ENCODE measurements at regions not wholly inside any gene's neighbourhood (a gene's known extent, or its start where the extent isn't known, plus 50 kb on each side); places are given as distances from the start of the nearest gene placed in this dataset.

DNA sequence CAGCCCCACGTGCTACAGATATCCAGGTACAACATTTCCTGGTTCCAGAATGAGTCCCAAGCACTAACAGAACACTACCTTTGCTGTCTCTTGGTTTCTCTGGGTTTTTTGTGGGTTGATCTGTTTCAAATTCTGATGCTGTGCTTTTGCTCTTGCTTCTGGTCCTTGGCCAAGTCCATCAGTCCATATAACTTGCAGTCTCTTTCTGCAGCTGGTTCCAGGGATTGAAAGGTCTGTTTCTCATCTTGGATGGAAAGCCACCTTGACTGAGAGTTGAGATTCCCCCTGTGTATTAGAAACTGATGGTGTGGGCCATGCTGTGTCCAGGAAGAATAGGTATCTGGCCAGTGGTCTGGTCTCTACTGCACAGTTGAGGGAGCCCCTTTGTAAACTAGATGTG, 171.1 kb downstream of the JCAD start:
- no peaks in the 10 kb centered on the region for H3K9me3 Mint-ChIP-seq
- DNase-seq (ENCODE audit: low spot score), result no peak
- no peaks in the 10 kb centered on the region for H3K36me3 Mint-ChIP-seq (ENCODE audit: low read depth)
- no peaks in the 10 kb centered on the region for H3K4me1 Mint-ChIP-seq (ENCODE audit: low read depth)
- no peak overlapping the region for H3K27ac Mint-ChIP-seq
- H3K4me3 Mint-ChIP-seq (ENCODE audit: low read depth), result no peak overlapping the region
- intact Hi-C loops (cut with micrococcal nuclease), result no loop called here
- peaks cover 5% of the 10 kb centered on the region for H3K27me3 Mint-ChIP-seq (ENCODE audit: low read depth)

- Mint-ChIP-seq H3K4me1 (ENCODE audit: low read depth) (no peaks in the 10 kb centered on the region), H3K36me3 (ENCODE audit: low read depth) (no peaks in the 10 kb centered on the region)
- intact Hi-C loops (cut with micrococcal nuclease), result no loop called here
Measured at GRCh38 chr10:29886299-29886698, 173.1 kb downstream of the JCAD start.

GRCh38 chr10:29883231-29883630, 176.2 kb downstream of the JCAD start:
- H3K27ac Mint-ChIP-seq, result no peak overlapping the region

More at GRCh38 chr10:29886299-29886698, 173.1 kb downstream of the JCAD start:
- H3K9me3 Mint-ChIP-seq, result no peaks in the 10 kb centered on the region
- H3K27me3 Mint-ChIP-seq (ENCODE audit: low read depth), result peaks cover 2% of the 10 kb centered on the region
- no peak for DNase-seq (ENCODE audit: low spot score)
- no peak overlapping the region for H3K27ac Mint-ChIP-seq
- H3K4me3 Mint-ChIP-seq (ENCODE audit: low read depth), result no peak overlapping the region

DNA sequence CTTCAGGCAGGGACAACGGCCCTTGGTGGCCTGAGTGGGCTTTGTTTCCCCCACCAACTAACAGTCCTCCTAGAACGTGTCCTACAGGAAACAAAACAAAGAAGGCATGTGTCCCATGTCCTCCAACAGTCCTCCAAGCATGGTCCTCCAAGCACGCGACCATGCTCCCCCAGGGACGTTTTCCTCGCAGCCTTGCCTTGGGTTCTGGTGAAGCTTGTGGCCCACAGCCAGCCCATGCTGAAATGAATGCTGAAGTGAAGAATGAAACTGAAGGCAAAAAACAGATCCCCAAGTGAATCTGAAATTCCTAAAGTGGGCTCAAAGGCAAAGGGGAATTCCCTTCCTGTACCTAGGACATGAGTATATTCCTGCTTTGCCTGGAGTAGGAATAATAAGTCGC, 176.6 kb downstream of the JCAD start:
- peaks cover 4% of the 10 kb centered on the region for H3K27me3 Mint-ChIP-seq (ENCODE audit: low read depth)
- DNase-seq (ENCODE audit: low spot score), result no peak
- intact Hi-C loops (cut with micrococcal nuclease), result no loop called here
- H3K36me3 Mint-ChIP-seq (ENCODE audit: low read depth), result no peaks in the 10 kb centered on the region
- no peak overlapping the region for H3K27ac Mint-ChIP-seq
- H3K9me3 Mint-ChIP-seq, result no peaks in the 10 kb centered on the region
- no peak overlapping the region for H3K4me3 Mint-ChIP-seq (ENCODE audit: low read depth)
- H3K4me1 Mint-ChIP-seq (ENCODE audit: low read depth), result no peaks in the 10 kb centered on the region

More at GRCh38 chr10:29883231-29883630, 176.2 kb downstream of the JCAD start:
- DNase-seq (ENCODE audit: low spot score), result no peak
- Mint-ChIP-seq H3K9me3 (no peaks in the 10 kb centered on the region), H3K36me3 (ENCODE audit: low read depth) (no peaks in the 10 kb centered on the region), H3K4me3 (ENCODE audit: low read depth) (no peak overlapping the region), H3K27me3 (ENCODE audit: low read depth) (peaks cover 3% of the 10 kb centered on the region), H3K4me1 (ENCODE audit: low read depth) (no peaks in the 10 kb centered on the region)
- intact Hi-C loops (cut with micrococcal nuclease), result no loop called here

- no peak overlapping the region for H3K27ac Mint-ChIP-seq
- no peak overlapping the region for H3K4me3 Mint-ChIP-seq (ENCODE audit: low read depth)
- H3K9me3 Mint-ChIP-seq, result no peaks in the 10 kb centered on the region
- DNase-seq (ENCODE audit: low spot score), result no peak
- intact Hi-C loops (cut with micrococcal nuclease), result no loop called here
- no peaks in the 10 kb centered on the region for H3K36me3 Mint-ChIP-seq (ENCODE audit: low read depth)
- H3K27me3 Mint-ChIP-seq (ENCODE audit: low read depth), result peaks cover 9% of the 10 kb centered on the region
- no peaks in the 10 kb centered on the region for H3K4me1 Mint-ChIP-seq (ENCODE audit: low read depth)
Measured at GRCh38 chr10:29881811-29882210, 177.6 kb downstream of the JCAD start.

DNA sequence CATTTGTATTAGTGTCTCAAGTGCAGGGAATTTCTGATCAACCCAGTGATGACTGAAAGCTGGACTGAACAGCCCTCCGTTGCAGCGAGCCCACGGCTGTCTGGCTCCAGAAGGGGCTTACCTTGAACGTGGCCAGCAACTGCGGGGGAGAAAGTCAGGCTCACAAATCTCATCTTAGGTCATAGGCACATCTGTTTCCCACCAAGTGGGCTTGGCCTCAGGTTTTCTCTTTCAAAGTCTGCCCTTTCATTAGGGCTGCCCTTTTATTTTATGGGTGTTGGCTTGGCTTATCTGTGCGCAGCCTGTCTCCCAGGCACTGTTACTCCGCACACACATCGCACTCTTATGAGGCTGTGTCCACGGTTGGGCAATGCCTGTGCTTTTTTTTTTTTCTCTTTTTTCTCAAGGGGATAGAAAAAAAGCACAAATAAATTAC, 178.0 kb downstream of the JCAD start:
- no peak for DNase-seq (ENCODE audit: low spot score)
- Mint-ChIP-seq H3K36me3 (ENCODE audit: low read depth) (no peaks in the 10 kb centered on the region), H3K4me3 (ENCODE audit: low read depth) (no peak overlapping the region), H3K27me3 (ENCODE audit: low read depth) (peaks cover 11% of the 10 kb centered on the region), H3K9me3 (no peaks in the 10 kb centered on the region), H3K4me1 (ENCODE audit: low read depth) (no peaks in the 10 kb centered on the region), H3K27ac (no peak overlapping the region)
- intact Hi-C loops (cut with micrococcal nuclease), result no loop called here

- H3K36me3 Mint-ChIP-seq (ENCODE audit: low read depth), result no peaks in the 10 kb centered on the region
- no peak for DNase-seq (ENCODE audit: low spot score)
- H3K9me3 Mint-ChIP-seq, result no peaks in the 10 kb centered on the region
- peaks cover 11% of the 10 kb centered on the region for H3K27me3 Mint-ChIP-seq (ENCODE audit: low read depth)
- intact Hi-C loops (cut with micrococcal nuclease), result no loop called here
- H3K4me3 Mint-ChIP-seq (ENCODE audit: low read depth), result no peak overlapping the region
- no peak overlapping the region for H3K27ac Mint-ChIP-seq
- no peaks in the 10 kb centered on the region for H3K4me1 Mint-ChIP-seq (ENCODE audit: low read depth)
Measured at GRCh38 chr10:29880856-29881255, 178.5 kb downstream of the JCAD start.

GRCh38 chr10:29879862-29880261, 179.5 kb downstream of the JCAD start:
- no peak overlapping the region for H3K27ac Mint-ChIP-seq
- intact Hi-C loops (cut with micrococcal nuclease), result no loop called here
- no peak overlapping the region for H3K4me3 Mint-ChIP-seq (ENCODE audit: low read depth)
- DNase-seq (ENCODE audit: low spot score), result no peak
- H3K36me3 Mint-ChIP-seq (ENCODE audit: low read depth), result no peaks in the 10 kb centered on the region
- H3K9me3 Mint-ChIP-seq, result no peaks in the 10 kb centered on the region
- no peaks in the 10 kb centered on the region for H3K4me1 Mint-ChIP-seq (ENCODE audit: low read depth)
- peaks cover 11% of the 10 kb centered on the region for H3K27me3 Mint-ChIP-seq (ENCODE audit: low read depth)

- H3K27ac Mint-ChIP-seq, result no peak overlapping the region
- H3K4me3 Mint-ChIP-seq (ENCODE audit: low read depth), result no peak overlapping the region
- intact Hi-C loops (cut with micrococcal nuclease), result no loop called here
- no peaks in the 10 kb centered on the region for H3K9me3 Mint-ChIP-seq
- H3K4me1 Mint-ChIP-seq (ENCODE audit: low read depth), result no peaks in the 10 kb centered on the region
- DNase-seq (ENCODE audit: low spot score), result no peak
- peaks cover 12% of the 10 kb centered on the region for H3K27me3 Mint-ChIP-seq (ENCODE audit: low read depth)
- H3K36me3 Mint-ChIP-seq (ENCODE audit: low read depth), result no peaks in the 10 kb centered on the region
Measured at GRCh38 chr10:29878492-29878891, 180.9 kb downstream of the JCAD start.

- intact Hi-C loops (cut with micrococcal nuclease), result no loop called here
- Mint-ChIP-seq H3K4me3 (ENCODE audit: low read depth) (no peak overlapping the region), H3K9me3 (no peaks in the 10 kb centered on the region), H3K27ac (no peak overlapping the region), H3K4me1 (ENCODE audit: low read depth) (no peaks in the 10 kb centered on the region), H3K27me3 (ENCODE audit: low read depth) (peaks cover 12% of the 10 kb centered on the region), H3K36me3 (ENCODE audit: low read depth) (no peaks in the 10 kb centered on the region)
- DNase-seq (ENCODE audit: low spot score), result no peak
Measured at GRCh38 chr10:29877793-29878491, 181.4 kb downstream of the JCAD start.

- intact Hi-C loops (cut with micrococcal nuclease), result no loop called here
- no peak overlapping the region for H3K4me3 Mint-ChIP-seq (ENCODE audit: low read depth)
- no peaks in the 10 kb centered on the region for H3K36me3 Mint-ChIP-seq (ENCODE audit: low read depth)
- H3K9me3 Mint-ChIP-seq, result no peaks in the 10 kb centered on the region
- no peak for DNase-seq (ENCODE audit: low spot score)
- H3K4me1 Mint-ChIP-seq (ENCODE audit: low read depth), result no peaks in the 10 kb centered on the region
- H3K27me3 Mint-ChIP-seq (ENCODE audit: low read depth), result peaks cover 12% of the 10 kb centered on the region
- H3K27ac Mint-ChIP-seq, result no peak overlapping the region
Measured at GRCh38 chr10:29876008-29876555, 183.3 kb downstream of the JCAD start.

GRCh38 chr10:29874606-29875269, 184.6 kb downstream of the JCAD start:
- intact Hi-C loops (cut with micrococcal nuclease), result no loop called here
- H3K27ac Mint-ChIP-seq, result no peak overlapping the region
- no peaks in the 10 kb centered on the region for H3K36me3 Mint-ChIP-seq (ENCODE audit: low read depth)
- peaks cover 12% of the 10 kb centered on the region for H3K27me3 Mint-ChIP-seq (ENCODE audit: low read depth)
- H3K9me3 Mint-ChIP-seq, result no peaks in the 10 kb centered on the region
- no peak for DNase-seq (ENCODE audit: low spot score)
- H3K4me3 Mint-ChIP-seq (ENCODE audit: low read depth), result no peak overlapping the region
- H3K4me1 Mint-ChIP-seq (ENCODE audit: low read depth), result no peaks in the 10 kb centered on the region

DNA sequence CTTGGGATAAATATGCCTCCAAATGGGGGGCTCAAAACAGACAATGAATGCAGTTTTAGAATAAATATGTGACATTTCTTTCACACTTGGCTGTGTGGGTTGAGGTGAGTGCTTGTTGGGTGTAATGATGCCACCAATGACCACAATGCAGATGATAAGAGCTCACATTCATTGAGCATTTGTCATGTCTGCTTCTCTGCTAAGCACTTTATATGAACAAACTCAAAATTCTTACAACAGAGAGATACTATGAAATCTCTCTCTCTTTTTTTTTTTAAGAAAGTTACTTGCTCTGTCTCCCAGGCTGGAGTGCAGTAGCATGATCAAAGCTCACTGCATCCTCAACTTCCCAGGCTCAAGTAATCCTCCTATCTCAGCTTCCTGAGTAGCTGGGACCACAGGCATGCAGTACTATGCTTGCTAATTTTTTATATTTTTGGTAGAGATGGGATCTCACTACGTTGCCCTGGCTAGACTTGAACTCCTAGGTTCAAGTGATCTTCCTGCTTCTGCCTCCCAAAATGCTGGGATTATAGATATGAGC, 185.4 kb downstream of the JCAD start:
- H3K4me1 Mint-ChIP-seq (ENCODE audit: low read depth), result no peaks in the 10 kb centered on the region
- H3K27ac Mint-ChIP-seq, result no peak overlapping the region
- H3K27me3 Mint-ChIP-seq (ENCODE audit: low read depth), result peaks cover 12% of the 10 kb centered on the region
- no peak overlapping the region for H3K4me3 Mint-ChIP-seq (ENCODE audit: low read depth)
- H3K36me3 Mint-ChIP-seq (ENCODE audit: low read depth), result no peaks in the 10 kb centered on the region
- no peaks in the 10 kb centered on the region for H3K9me3 Mint-ChIP-seq
- DNase-seq (ENCODE audit: low spot score), result no peak
- intact Hi-C loops (cut with micrococcal nuclease), result no loop called here
